Stomach smooth muscle (tissue), 2 donors: ENCODE measurements at regions not wholly inside any gene's neighbourhood (a gene's known extent, or its start where the extent isn't known, plus 50 kb on each side); places are given as distances from the start of the nearest gene placed in this dataset.

Source experiments
- H3K27ac ChIP-seq: one replicate; pipeline ENCODE4 v1.7.0; 2013; ENCODE audit warnings: mild to moderate bottlenecking, low read length, inconsistent platforms
- H3K27me3 ChIP-seq, 2 donors: one replicate each; pipeline ENCODE4 v1.7.0; 2013; ENCODE audit warnings: low read length in 2 of 2; ENCODE audit not compliant: insufficient read depth in 2 of 2, control insufficient read depth in 1 of 2
- H3K36me3 ChIP-seq, 2 donors: one replicate each; pipeline ENCODE4 v1.7.0; 2013; ENCODE audit warnings: low read length in 2 of 2; ENCODE audit not compliant: control insufficient read depth in 2 of 2, insufficient read depth in 2 of 2
- H3K4me1 ChIP-seq: one replicate; pipeline ENCODE4 v1.7.0; 2013; ENCODE audit warnings: low read length; ENCODE audit not compliant: control insufficient read depth, insufficient read depth
- H3K4me3 ChIP-seq, 2 donors: one replicate each; pipeline ENCODE4 v1.7.0; 2013; ENCODE audit warnings: low read length in 2 of 2
- H3K9ac ChIP-seq, 2 donors: one replicate each; pipeline ENCODE4 v1.7.0; 2013; ENCODE audit warnings: low read length in 2 of 2, mild to moderate bottlenecking in 1 of 2
- H3K9me3 ChIP-seq, 2 donors: one replicate each; pipeline ENCODE4 v1.7.0; 2013; ENCODE audit warnings: low read length in 2 of 2; ENCODE audit not compliant: control insufficient read depth in 2 of 2
- donor health status: healthy.
- donor health status: Pancreatic carcinoma.

GRCh38 chr15:39447346-39447745 is 133.5 kb upstream of the THBS1 start:
- no peak overlapping the region for H3K4me3 ChIP-seq
- no peaks in the 10 kb centered on the region for H3K36me3 ChIP-seq
- no peak overlapping the region for H3K9ac ChIP-seq
- H3K9me3 ChIP-seq: no peaks in the 10 kb centered on the region
- H3K27ac ChIP-seq: no peak overlapping the region
- H3K27me3 ChIP-seq: no peaks in the 10 kb centered on the region
- H3K4me1 ChIP-seq: no peaks in the 10 kb centered on the region

DNA sequence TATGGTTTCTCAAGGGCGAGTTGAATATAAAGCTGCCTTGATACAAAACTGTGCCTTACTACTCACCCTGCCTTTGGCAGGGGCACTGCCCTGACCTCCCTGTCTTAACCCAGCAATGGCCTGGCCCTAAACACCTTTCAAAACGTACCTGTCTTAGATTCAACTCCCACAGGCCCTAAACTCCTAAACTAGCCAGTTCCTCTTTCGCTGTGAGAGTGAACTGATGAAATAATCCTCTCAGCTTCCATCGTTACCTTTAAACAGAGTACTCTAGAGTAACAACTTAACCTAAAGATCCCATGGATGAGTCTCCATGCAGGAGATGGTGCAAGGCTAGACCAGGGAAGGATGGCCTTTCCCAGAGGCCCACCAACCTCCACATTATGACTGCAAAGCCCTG is 133.0 kb upstream of the THBS1 start:
- no peak overlapping the region for H3K27ac ChIP-seq

DNA sequence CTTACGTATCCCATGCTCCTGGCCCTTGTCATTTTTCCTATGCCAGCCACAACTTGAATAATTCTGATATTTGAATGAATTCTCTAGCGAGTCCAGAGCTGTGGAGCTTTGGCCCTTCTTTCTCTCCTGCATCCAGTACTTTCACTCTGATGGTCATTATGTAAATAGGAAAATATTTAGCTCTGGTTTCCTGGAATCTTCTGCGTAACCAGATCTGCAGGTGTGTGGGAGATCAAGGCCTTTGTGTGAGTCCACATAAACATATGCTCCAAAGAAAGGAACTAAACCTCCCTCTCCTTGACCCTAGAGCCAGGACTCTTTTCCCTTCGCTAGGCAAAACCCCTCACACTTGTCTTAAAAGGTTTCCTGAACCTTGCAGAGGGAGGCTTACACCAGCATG is 132.5 kb upstream of the THBS1 start:
- no peak overlapping the region for H3K9ac ChIP-seq
- no peak overlapping the region for H3K4me3 ChIP-seq
- no peaks in the 10 kb centered on the region for H3K27me3 ChIP-seq
- H3K4me1 ChIP-seq: no peaks in the 10 kb centered on the region
- H3K9me3 ChIP-seq: no peaks in the 10 kb centered on the region
- H3K27ac ChIP-seq: no peak overlapping the region
- no peaks in the 10 kb centered on the region for H3K36me3 ChIP-seq

More for the DNA sequence above, 133.0 kb upstream of the THBS1 start:
- H3K36me3 ChIP-seq: no peaks in the 10 kb centered on the region
- H3K4me3 ChIP-seq: no peak overlapping the region
- H3K4me1 ChIP-seq: no peaks in the 10 kb centered on the region
- no peaks in the 10 kb centered on the region for H3K27me3 ChIP-seq
- H3K9ac ChIP-seq: no peak overlapping the region
- H3K9me3 ChIP-seq: no peaks in the 10 kb centered on the region

DNA sequence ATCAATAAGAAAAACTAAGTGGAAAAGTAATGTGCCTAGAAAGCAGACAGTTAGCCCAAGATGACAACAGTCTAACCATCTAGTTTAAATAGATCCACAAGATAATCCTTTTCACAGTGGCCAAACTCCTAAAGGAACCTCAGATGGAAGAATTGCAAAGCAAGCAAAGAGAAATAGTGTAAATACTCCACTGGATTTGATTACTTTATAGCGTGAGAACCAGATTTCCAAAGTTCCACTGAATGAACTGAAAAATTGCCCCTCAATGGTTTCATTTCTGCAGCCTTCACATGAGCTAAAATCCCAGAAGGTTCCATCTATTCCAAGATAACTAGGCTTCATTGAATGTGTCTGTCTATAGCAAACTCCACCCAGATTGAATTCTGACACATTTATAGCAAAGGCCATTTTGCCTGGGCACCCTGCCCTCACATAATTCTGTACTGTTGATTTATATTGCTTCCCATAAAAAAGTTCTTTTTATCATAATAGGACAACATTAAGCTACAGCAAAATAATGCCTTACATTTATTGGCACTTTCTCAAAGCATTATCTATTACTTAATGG is 129.7 kb upstream of the THBS1 start:
- no peaks in the 10 kb centered on the region for H3K36me3 ChIP-seq
- H3K27ac ChIP-seq: no peak overlapping the region
- no peak overlapping the region for H3K9ac ChIP-seq
- H3K4me3 ChIP-seq: no peak overlapping the region
- H3K4me1 ChIP-seq: peaks cover 3% of the 10 kb centered on the region
- H3K27me3 ChIP-seq: no peaks in the 10 kb centered on the region
- H3K9me3 ChIP-seq: no peaks in the 10 kb centered on the region

DNA sequence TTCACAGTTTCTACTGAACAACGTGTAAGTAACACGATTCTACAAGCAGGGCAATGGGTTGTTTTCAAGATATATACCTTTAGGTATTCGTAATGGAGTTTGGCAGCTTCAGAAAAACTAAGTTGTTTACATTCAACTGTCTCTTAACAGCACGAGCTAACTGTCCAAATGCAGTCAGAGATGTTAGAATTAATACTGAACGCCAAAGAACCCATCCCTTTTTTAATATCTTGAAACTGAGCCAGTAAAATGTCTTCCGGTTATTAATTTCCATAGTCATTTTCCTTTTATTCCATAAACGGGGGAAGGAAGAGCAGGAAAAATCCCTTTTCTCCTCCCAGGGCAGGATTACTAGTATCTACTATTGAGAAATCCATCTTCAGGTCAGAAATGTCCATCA is 129.0 kb upstream of the THBS1 start:
- Histone ChIP-seq H3K9me3 (no peaks in the 10 kb centered on the region), H3K27ac (no peak overlapping the region), H3K4me1 (peaks cover 3% of the 10 kb centered on the region), H3K36me3 (no peaks in the 10 kb centered on the region), H3K9ac (no peak overlapping the region), H3K4me3 (no peak overlapping the region), H3K27me3 (no peaks in the 10 kb centered on the region)

DNA sequence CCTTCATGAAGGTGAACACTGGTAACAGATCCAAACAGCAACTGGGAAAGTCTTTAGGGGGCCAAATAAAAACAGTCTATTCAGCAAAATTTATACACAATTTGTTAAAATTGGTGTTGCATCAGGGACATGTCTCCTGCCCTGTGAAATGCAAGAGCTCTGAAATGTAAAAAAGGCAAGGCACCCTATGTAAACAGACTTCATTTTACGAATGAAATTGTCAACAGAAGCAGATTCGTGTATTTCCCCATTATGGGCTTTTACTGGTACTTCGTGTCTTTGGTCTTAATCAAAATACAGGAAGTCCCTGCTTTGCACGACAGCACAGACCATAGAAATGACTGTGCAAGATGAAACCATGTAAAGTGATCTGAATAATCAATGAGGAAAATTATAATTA is 127.3 kb upstream of the THBS1 start:
- no peaks in the 10 kb centered on the region for H3K36me3 ChIP-seq
- H3K9me3 ChIP-seq: no peaks in the 10 kb centered on the region
- H3K9ac ChIP-seq: no peak overlapping the region
- H3K4me3 ChIP-seq: no peak overlapping the region
- H3K27ac ChIP-seq: no peak overlapping the region
- H3K4me1 ChIP-seq: peaks cover 3% of the 10 kb centered on the region
- no peaks in the 10 kb centered on the region for H3K27me3 ChIP-seq

DNA sequence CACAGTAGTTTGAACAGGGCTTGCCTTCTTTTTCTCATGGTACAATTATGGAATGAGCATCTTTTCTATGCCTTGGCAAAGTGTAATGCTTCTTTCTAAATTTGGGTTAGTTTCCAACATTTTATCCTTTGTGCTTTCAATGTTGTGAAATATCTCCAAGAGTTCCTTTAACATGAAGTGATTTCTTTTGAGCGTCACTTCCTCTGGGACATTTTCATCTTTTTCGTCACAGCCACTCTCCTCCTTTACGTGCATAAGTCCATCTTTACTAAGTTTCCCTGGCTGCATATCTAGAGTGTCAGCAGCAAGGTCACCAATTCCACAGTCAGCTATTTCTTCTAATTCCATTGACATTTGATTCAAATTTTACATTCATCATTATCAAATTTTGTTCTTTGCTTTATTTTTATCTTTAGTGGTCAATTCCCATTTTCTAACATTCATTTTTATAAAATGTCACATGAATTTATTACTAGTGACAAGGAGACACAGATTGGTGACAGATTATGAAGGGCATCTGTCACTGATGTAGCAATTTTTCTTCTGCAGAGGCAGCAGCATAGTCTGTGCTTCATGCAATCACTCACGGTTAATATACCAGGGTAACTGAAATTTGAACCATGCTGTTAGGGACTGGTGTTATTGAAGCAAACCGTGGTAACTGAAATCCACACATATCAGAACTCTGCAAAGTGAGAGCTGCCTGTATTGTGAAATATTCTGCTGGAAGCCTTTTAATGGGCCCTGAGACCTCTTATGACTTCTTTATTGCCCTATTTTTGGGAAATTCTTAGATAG is 126.5 kb upstream of the THBS1 start:
- Histone ChIP-seq H3K9me3 (no peaks in the 10 kb centered on the region), H3K4me1 (peaks cover 3% of the 10 kb centered on the region), H3K27ac (no peak overlapping the region), H3K4me3 (no peak overlapping the region), H3K27me3 (no peaks in the 10 kb centered on the region), H3K9ac (no peak overlapping the region), H3K36me3 (no peaks in the 10 kb centered on the region)

DNA sequence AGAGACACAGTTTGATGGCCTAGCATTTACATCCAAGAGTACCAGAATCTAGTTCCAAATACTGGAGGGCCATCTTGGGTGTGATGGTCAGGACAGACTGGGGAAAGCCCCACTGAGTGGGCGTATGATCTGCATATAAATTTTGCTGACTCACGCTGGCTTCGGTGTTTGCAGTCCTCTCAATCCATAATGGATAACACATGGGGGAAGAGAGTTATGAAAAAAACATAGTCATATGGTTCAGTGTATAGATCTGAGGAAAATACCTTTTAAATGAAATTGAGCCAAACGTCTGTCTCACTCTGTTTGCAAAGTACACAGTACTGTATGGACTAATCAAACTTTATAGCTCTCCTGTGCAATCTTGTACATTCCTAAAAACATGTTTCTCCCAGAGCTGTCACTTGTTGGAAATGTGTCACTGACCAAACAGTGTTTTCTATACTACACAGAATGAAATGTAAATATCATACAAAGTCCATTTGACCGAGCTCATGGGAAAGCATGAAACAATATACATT is 125.3 kb upstream of the THBS1 start:
- Histone ChIP-seq H3K9ac (no peak overlapping the region), H3K27ac (no peak overlapping the region), H3K4me3 (no peak overlapping the region), H3K36me3 (no peaks in the 10 kb centered on the region), H3K4me1 (peaks cover 3% of the 10 kb centered on the region), H3K27me3 (no peaks in the 10 kb centered on the region), H3K9me3 (no peaks in the 10 kb centered on the region)

- H3K36me3 ChIP-seq: no peaks in the 10 kb centered on the region
- no peak overlapping the region for H3K4me3 ChIP-seq
- no peak overlapping the region for H3K9ac ChIP-seq
- no peaks in the 10 kb centered on the region for H3K27me3 ChIP-seq
- H3K27ac ChIP-seq: no peak overlapping the region
- H3K9me3 ChIP-seq: no peaks in the 10 kb centered on the region
- peaks cover 3% of the 10 kb centered on the region for H3K4me1 ChIP-seq
These were observed 124.7 kb upstream of the THBS1 start for GRCh38 chr15:39456159-39456558.

- Histone ChIP-seq H3K36me3 (no peaks in the 10 kb centered on the region), H3K4me1 (peaks cover 3% of the 10 kb centered on the region), H3K27me3 (no peaks in the 10 kb centered on the region), H3K27ac (no peak overlapping the region), H3K4me3 (no peak overlapping the region), H3K9ac (no peak overlapping the region), H3K9me3 (no peaks in the 10 kb centered on the region)
These were observed 124.1 kb upstream of the THBS1 start for GRCh38 chr15:39456582-39457330.
